Breast epithelium (tissue), 3 donors: ENCODE measurements at regions not wholly inside any gene's neighbourhood (a gene's known extent, or its start where the extent isn't known, plus 50 kb on each side); places are given as distances from the start of the nearest gene placed in this dataset.

Source experiments
- POLR2AphosphoS5 ChIP-seq, 3 donors: sonication (generic); formaldehyde crosslinking; IDR thresholded peaks; one replicate each; pipeline ENCODE4 v1.6.1; 2017; ENCODE audit warnings: antibody characterized with exemption in 3 of 3
- TF ChIP-seq, protein P1 (sequence below), 3 donors: fragments of 450-650 bp; IDR thresholded peaks; one replicate each; pipeline ENCODE4 v1.5.1; 2016 to 2017; ENCODE audit warnings: antibody characterized with exemption in 3 of 3, mild to moderate bottlenecking in 3 of 3, moderate library complexity in 3 of 3

DNA sequence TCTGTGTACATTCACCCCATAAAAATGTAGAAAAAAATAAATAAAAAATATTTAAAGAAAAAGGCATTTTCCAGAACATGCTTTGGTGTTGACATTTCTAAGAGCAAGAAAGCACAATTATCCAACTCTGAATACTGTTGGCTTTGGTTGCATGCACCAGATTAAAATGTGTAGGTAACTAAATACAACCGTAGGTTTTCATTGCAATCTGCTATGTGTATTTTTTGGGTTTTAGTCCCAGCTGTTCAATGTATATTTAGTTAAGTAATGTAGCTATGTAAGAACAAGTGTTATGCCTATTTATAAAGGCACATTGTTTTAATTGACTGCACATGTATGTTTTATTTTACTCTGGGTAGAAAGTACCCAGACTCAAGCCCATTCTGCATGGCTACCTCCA lies 108.1 kb upstream of the PAQR3 start:
- no peak for TF ChIP-seq POLR2AphosphoS5 (IDR thresholded peaks at IDR 0.05)
- TF ChIP-seq, protein P1, sequence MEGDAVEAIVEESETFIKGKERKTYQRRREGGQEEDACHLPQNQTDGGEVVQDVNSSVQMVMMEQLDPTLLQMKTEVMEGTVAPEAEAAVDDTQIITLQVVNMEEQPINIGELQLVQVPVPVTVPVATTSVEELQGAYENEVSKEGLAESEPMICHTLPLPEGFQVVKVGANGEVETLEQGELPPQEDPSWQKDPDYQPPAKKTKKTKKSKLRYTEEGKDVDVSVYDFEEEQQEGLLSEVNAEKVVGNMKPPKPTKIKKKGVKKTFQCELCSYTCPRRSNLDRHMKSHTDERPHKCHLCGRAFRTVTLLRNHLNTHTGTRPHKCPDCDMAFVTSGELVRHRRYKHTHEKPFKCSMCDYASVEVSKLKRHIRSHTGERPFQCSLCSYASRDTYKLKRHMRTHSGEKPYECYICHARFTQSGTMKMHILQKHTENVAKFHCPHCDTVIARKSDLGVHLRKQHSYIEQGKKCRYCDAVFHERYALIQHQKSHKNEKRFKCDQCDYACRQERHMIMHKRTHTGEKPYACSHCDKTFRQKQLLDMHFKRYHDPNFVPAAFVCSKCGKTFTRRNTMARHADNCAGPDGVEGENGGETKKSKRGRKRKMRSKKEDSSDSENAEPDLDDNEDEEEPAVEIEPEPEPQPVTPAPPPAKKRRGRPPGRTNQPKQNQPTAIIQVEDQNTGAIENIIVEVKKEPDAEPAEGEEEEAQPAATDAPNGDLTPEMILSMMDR (IDR thresholded peaks at IDR 0.05) = no peak
